Thoracic aorta (tissue), 2 donors: ENCODE measurements at regions not wholly inside any gene's neighbourhood (a gene's known extent, or its start where the extent isn't known, plus 50 kb on each side); places are given as distances from the start of the nearest gene placed in this dataset.

Experiments used
- ATAC-seq: fragments of 150-250 bp; one replicate; pipeline ENCODE4 v1.8.0; 2017; ENCODE audit warnings: low read depth; ENCODE audit not compliant: insufficient number of reproducible peaks, low FRiP score
- DNase-seq: peaks from one replicate; pipeline ENCODE4 v3.0.0-alpha.2; 2020; ENCODE audit warnings: low spot score
- H3K27ac ChIP-seq, 2 donors: fragments of 200-600 bp; sonication (generic); 1 replicate in 1 of 2; 2 replicates in 1 of 2; pipeline ENCODE4 v1.5.1; 2016; ENCODE audit warnings: mild to moderate bottlenecking in 2 of 2, moderate library complexity in 2 of 2
- H3K27me3 ChIP-seq: fragments of 200-600 bp; sonication (generic); replicated peaks from 2 replicates; pipeline ENCODE4 v1.6.0; 2016; ENCODE audit warnings: mild to moderate bottlenecking; ENCODE audit not compliant: insufficient read depth
- H3K36me3 ChIP-seq: fragments of 200-600 bp; sonication (generic); one replicate; pipeline ENCODE4 v1.5.1; 2016
- H3K4me1 ChIP-seq, 2 donors: fragments of 200-600 bp; sonication (generic); 1 replicate in 1 of 2; 2 replicates in 1 of 2; pipeline versions ENCODE4 v1.5.1 to v1.6.0; 2016; ENCODE audit warnings: low read depth in 2 of 2, mild to moderate bottlenecking in 1 of 2; ENCODE audit not compliant: control insufficient read depth in 1 of 2
- H3K4me3 ChIP-seq: fragments of 200-600 bp; sonication (generic); 2 replicates; pipeline ENCODE4 v1.5.1; 2016; ENCODE audit warnings: mild to moderate bottlenecking
- H3K9me3 ChIP-seq: fragments of 200-600 bp; sonication (generic); 2 replicates; pipeline ENCODE4 v1.5.1; 2016
- TF ChIP-seq, protein P1 (sequence below): fragments of 200-600 bp; sonication (generic); IDR thresholded peaks from one replicate; pipeline ENCODE4 v1.5.1; 2019; ENCODE audit warnings: antibody characterized with exemption

DNA sequence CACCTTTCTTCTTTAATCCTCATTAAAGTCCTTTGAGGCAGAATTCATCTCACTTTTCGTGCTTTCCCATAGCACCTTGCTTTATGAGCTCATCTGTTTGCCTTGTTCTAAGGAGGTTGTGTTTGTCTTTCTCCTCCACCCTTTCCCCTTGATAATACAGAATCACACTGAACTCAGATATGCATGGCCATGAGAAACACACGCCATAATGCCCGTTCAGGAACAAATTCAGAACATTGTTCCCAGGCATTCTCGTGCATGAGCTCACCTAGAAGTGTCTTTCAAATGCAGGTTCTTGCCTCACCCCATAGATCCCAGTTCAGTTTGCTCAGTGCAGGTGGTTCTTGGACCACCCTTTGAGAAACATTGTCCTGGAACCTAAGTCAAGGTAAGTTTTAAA is 71.1 kb downstream of the TMEM114 start:
- DNase-seq (no peak), ATAC-seq (no peak)
- Histone ChIP-seq H3K27ac (no peak overlapping the region), H3K9me3 (no peaks in the 10 kb centered on the region), H3K4me3 (no peak overlapping the region), H3K4me1 (no peaks in the 10 kb centered on the region), H3K27me3 (no peaks in the 10 kb centered on the region), H3K36me3 (no peaks in the 10 kb centered on the region)
- TF ChIP-seq, protein P1, sequence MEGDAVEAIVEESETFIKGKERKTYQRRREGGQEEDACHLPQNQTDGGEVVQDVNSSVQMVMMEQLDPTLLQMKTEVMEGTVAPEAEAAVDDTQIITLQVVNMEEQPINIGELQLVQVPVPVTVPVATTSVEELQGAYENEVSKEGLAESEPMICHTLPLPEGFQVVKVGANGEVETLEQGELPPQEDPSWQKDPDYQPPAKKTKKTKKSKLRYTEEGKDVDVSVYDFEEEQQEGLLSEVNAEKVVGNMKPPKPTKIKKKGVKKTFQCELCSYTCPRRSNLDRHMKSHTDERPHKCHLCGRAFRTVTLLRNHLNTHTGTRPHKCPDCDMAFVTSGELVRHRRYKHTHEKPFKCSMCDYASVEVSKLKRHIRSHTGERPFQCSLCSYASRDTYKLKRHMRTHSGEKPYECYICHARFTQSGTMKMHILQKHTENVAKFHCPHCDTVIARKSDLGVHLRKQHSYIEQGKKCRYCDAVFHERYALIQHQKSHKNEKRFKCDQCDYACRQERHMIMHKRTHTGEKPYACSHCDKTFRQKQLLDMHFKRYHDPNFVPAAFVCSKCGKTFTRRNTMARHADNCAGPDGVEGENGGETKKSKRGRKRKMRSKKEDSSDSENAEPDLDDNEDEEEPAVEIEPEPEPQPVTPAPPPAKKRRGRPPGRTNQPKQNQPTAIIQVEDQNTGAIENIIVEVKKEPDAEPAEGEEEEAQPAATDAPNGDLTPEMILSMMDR = no peak

- Histone ChIP-seq H3K4me3 (no peak overlapping the region), H3K27ac (no peak overlapping the region), H3K27me3 (no peaks in the 10 kb centered on the region), H3K4me1 (no peaks in the 10 kb centered on the region), H3K9me3 (no peaks in the 10 kb centered on the region), H3K36me3 (no peaks in the 10 kb centered on the region)
- TF ChIP-seq, protein P1 = no peak
- DNase-seq (no peak), ATAC-seq (no peak)
Observed at GRCh38 chr16:8517280-8517679, 73.0 kb downstream of the TMEM114 start.

DNA sequence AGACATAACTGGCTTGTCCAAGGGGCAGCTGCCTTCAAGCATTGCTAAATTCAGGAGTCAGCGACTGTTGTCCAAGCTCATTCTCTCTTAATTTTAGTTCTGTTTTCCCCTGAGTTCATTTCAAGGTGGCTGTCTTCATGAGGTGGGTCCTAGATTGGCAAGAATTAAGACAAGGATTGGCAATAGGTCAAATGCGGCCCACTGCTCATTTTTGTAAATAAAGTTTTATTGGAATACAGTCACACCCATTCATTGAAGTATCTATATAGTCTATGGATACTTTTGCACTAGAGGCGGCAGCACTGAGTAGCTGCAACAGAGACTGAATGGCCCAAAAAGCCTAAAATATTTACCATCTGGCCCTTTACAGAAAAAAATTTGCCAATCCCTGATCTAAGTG is 73.8 kb downstream of the TMEM114 start:
- no peak for ATAC-seq
- H3K4me3 ChIP-seq = no peak overlapping the region
- TF ChIP-seq, protein P1 = no peak
- H3K27ac ChIP-seq = no peak overlapping the region
- no peaks in the 10 kb centered on the region for H3K27me3 ChIP-seq
- no peaks in the 10 kb centered on the region for H3K9me3 ChIP-seq
- no peaks in the 10 kb centered on the region for H3K36me3 ChIP-seq
- H3K4me1 ChIP-seq = no peaks in the 10 kb centered on the region
- no peak for DNase-seq

DNA sequence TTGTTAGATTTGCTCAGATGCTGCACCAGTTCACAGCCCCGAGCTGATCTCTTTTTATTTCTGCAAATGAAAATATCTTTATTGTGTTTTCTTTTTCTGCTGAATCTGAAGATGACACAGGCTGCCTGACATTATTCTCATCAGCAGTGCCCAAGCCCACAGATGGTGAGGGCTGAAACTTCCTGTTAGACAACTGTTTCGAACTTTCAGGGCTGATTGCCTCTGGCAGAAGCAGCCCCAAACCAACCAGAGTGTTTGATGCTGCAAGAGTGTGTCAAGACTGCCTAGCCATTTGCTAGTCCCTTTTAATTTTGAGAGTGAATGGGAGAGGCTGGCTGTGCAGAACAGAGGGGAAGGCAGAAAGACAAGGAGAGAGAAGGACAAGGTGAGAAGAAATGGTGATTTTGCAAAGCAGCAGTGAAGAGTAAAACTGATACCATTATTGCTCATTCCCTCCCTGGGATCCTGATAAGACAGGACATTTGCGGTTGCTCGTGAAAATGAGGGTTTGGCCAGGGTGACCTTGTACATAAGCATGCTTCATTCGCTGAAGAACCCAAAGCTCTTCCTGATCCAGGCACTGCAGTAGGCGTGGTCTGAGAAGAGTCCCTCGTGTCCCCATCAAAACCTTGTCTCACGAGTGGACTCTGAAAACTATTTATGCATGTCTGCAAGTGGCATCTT is 77.2 kb downstream of the TMEM114 start:
- no peaks in the 10 kb centered on the region for H3K4me1 ChIP-seq
- no peaks in the 10 kb centered on the region for H3K36me3 ChIP-seq
- ATAC-seq = no peak
- H3K27me3 ChIP-seq = no peaks in the 10 kb centered on the region
- no peaks in the 10 kb centered on the region for H3K9me3 ChIP-seq
- TF ChIP-seq, protein P1 = no peak
- H3K4me3 ChIP-seq = no peak overlapping the region
- no peak for DNase-seq
- no peak overlapping the region for H3K27ac ChIP-seq

DNA sequence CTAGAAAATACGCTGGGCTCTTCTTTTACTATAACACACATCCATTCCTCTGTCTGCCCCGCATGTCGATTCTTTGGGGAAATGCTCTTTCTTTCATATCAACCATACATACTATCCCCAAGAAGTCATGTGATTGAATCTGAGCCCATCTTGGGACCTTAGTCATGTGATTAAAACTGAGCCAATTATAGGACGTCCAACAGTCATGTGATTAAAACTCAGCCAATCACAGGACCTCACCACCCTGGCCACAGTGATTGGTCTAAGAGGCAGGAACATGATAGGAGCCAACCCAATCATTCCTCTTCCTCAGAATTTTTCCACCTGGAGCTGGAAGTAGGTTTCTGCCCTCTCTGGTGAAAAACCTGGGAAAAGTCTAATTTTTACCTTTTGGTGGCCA is 78.8 kb downstream of the TMEM114 start:
- Histone ChIP-seq H3K36me3 (no peaks in the 10 kb centered on the region), H3K27me3 (no peaks in the 10 kb centered on the region), H3K27ac (no peak overlapping the region), H3K9me3 (no peaks in the 10 kb centered on the region), H3K4me3 (no peak overlapping the region), H3K4me1 (no peaks in the 10 kb centered on the region)
- TF ChIP-seq, protein P1 = no peak
- DNase-seq (no peak), ATAC-seq (no peak)
